Myocyte (in vitro differentiated cells): ENCODE measurements at regions not wholly inside any gene's neighbourhood (a gene's known extent, or its start where the extent isn't known, plus 50 kb on each side); places are given as distances from the start of the nearest gene placed in this dataset.
A peak's percentile ranks its signal among the peaks of the same experiment; 100 is the strongest.

ENCODE experiments used
- DNase-seq: peaks from one replicate; pipeline ENCODE4 v3.0.0-alpha.2; 2012; ENCODE audit warnings: low read depth

DNA sequence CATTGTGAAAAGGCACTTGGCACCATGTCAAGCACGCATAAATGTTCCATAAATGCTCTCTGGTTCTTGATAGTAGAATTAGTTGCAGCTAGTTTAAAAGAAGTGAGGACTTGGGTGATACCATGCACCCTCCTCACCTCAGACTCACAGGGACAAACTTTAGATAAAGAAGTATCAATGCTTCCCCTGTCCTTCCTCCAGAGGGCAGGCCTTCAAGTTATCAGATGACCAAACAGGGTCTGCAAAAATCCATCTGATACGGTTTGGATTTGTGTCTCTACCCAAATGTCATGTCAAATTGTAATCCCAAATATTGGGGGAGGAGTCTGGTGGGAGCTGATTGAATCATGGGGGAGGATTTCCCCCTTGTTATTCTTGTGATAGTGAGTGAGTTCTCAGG, 54.1 kb downstream of the C1QL2 start:
- DNase-seq = no peak

- no peak for DNase-seq
These were observed 55.6 kb downstream of the C1QL2 start for GRCh38 chr2:119102964-119103363.

GRCh38 chr2:119088416-119088815, 70.1 kb downstream of the C1QL2 start:
- no peak for DNase-seq

DNA sequence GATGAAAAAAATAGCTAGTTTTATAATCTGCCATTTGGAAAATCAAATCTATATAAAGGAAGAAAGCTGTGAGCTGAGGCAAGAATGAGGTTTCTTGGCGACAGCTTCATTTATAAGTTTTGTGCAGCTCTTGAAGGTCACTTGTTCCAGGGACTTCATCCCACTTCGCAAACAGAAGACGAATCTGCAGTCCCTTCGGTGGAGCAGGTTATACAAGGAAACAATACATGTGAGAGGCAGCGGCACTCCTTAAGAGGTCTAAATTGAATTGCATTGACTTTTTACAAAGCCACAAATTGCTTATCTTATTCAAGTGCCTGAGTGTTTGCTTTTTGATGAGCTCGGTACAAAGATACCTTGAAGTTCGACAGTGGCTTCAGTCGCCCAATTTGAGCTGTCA, 72.2 kb downstream of the C1QL2 start:
- DNase-seq = no peak

- peak; percentile 47 for DNase-seq
These were observed 72.9 kb downstream of the C1QL2 start for GRCh38 chr2:119085613-119086012.

DNA sequence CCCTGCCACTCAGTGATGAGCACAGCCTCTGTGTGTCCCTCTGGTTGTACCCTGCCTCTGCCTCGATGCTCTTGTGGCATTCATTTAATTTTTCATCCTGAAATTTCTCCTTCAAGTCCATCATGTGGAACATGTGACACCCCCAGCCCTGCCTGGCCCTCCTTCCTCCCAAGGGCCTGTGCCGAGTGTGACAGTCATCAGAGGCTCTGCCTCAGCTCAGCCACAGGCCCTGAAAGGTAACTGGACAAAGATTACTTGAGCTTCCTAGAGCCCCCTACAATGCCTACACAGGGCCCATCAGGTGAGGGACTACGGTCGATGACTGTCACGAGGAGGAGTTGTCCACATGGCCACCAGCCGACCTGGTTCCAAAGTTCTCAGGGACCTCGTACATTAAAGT, 75.1 kb downstream of the C1QL2 start:
- DNase-seq = no peak

- peak; percentile 67 for DNase-seq
These were observed 75.6 kb downstream of the C1QL2 start for GRCh38 chr2:119082821-119083400.

- no peak for DNase-seq
These were observed 79.8 kb downstream of the C1QL2 start for GRCh38 chr2:119078796-119079195.

DNA sequence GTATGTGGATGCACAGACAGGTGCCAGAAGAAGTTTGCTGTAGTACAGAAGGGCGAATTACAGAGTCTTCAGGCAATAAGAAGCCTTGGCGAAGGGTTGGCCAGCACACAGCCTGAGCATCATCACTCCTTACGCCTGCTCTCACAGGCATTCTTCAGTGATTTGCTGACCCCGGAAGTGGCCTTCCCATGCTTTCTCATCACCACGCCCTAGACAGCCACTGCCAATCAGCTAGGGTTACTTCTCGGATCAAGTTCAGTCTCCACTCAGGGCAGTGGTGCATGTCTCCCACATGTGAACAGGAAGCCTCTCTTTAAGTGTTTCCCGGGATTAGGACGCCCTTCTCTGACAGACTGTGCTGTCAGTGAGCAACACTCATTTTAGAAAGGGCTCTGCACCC, 81.8 kb downstream of the C1QL2 start:
- DNase-seq = no peak

DNA sequence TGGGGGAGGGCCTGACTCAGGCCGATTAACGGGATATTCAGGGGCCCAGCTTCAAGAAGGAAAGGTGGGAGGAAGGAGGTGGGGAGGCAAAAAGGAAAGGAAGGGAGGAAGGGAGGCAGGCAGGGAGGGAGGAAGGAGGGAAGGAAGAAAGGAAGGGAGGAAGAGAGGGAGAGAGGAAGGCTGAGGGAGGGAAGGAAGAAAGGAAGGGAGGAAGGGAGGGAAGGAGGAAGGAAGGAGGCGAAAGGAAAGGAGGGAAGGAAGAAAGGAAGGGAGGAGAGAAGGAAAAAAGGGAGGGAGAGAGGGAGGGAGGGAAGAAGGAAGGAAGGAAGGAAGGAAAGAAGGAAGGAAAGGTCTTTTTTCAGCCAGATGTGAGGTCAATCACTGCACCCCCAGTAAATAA, 85.3 kb downstream of the C1QL2 start:
- no peak for DNase-seq

- DNase-seq = peak; percentile 19
These were observed 87.1 kb downstream of the C1QL2 start for GRCh38 chr2:119071476-119071875.

- no peak for DNase-seq
These were observed 88.8 kb downstream of the C1QL2 start for GRCh38 chr2:119069781-119070180.

DNA sequence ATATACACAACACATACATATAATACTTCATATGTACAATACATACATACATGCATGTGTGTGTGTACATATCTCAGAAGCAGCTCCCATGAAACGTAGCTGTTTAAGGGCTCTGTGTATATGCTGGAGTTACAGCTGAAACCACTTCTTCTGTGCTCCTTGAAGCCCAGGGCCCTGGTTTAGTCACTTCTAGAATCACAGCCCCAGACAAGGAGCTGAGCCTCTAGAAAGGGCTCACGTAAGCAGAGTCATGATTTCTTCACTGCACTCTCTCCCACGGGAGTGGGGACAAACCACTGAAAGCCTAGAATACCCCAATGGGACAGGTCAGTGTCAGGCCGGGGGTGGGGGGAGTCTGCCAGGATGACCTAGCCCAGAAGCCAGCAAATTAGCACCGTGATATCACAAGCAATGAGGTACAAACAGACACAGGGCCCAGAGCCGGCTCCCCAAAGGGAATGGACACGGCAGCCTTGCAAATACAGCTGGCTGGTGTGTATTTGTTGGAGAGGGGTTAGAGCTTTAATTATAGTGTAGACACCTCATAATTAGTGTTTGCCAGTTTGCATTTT, 90.3 kb downstream of the C1QL2 start:
- DNase-seq = no peak

GRCh38 chr2:119066272-119066804, 92.2 kb downstream of the C1QL2 start:
- peak; percentile 28 for DNase-seq

DNA sequence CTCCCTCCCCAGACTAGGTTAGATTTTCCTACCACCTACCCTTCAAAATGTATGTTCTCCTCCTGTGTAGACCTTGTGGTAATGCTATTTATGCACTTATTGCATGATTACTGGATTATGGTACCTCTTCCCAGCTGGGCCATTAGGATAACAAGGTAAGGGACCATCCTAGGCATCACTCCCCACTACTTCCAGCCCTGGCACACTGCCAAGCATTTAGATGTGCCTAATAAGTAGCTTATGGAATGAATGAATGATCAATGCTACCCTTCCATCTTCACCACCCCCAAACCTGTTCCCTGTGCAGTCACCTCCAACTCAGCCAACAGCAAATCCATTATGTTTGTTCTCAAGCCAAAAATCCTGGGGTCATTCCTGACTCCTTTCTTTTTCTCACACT, 93.4 kb downstream of the C1QL2 start:
- no peak for DNase-seq

DNA sequence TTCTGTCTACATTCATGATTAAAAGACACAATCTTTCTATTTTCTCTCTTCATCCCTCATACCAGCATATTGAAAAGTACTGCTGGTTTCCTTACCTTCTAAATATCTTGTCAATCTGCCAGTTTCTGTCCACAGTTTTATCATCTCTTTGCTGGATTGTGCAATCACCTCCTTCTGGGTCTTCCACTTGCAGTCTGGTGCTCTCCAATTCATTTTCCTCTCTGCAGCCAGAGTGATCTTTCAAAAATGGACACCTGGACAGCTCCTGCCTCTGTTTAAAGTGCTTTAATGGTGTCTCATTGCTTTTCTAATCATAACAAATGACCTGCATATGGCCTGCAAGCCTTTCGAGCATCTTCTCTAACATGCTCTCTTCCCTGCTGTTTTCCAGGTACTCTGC, 94.0 kb downstream of the C1QL2 start:
- DNase-seq = no peak

- DNase-seq = no peak
These were observed 95.4 kb downstream of the C1QL2 start for GRCh38 chr2:119063177-119063576.

DNA sequence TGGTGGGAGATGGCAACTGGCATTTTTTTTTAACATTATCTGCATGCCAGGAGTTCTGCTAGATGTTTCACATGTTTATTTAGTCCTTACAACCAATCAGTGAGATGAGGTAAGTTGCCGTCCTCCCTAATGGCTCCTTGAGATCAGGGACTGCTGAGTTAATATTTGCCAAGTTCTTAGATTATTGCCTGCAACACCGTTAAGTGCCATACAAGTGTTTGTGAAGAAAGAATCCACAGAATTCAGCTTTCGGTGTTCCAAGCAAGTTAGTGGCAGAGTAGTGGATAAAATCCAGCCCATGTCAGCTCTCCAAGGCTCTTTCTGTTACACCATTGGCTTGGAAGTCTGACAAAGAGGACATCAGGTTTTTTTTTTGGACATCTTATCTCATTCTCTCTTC, 95.9 kb downstream of the C1QL2 start:
- DNase-seq = no peak

DNA sequence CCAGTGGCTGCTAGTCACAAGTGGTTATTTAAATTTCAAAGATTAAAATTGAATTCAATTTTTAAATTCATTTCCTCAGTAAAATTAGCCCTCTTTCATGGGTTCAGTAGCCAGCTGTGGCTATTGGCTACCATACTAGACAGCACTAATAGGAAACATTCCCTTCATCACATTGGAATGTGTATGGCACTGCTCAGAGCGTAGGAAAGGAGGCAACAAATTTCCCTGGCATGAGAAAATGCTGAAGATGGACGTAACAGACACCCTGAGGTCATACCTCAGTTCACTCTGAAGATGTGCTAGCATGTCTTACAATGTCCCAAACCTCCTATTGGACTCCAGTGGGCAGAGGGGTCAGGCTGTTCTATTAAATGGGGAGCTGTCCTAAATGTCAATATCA, 96.4 kb downstream of the C1QL2 start:
- no peak for DNase-seq

- no peak for DNase-seq
These were observed 98.6 kb downstream of the C1QL2 start for GRCh38 chr2:119059940-119060339.

- DNase-seq = no peak
These were observed 99.3 kb downstream of the C1QL2 start for GRCh38 chr2:119059287-119059686.

- no peak for DNase-seq
These were observed 104.7 kb downstream of the C1QL2 start for GRCh38 chr2:119053700-119054436.

DNA sequence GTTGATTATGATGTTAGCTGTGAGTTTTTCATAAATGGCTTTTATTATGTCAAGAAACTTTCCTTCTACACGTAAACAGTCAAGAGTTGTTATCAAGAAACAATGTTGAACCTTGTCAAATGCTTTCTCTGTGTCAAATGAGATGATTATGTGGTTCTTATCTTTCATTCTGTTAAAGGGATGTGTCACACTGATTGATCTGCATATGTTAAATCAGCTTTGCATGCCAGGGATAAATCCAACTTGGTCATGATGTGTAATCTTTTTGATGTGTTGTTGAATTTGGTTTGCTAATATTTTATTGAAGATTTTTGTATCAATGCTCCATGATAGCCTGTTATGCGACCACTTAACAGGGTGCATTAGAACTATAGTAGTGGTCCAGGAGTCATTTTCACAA, 107.3 kb downstream of the C1QL2 start:
- DNase-seq = no peak
